WTC11 (cell line): ENCODE measurements at regions not wholly inside any gene's neighbourhood (a gene's known extent, or its start where the extent isn't known, plus 50 kb on each side); places are given as distances from the start of the nearest gene placed in this dataset.

Source experiments
- ATAC-seq: fragments of 200-7000 bp; cut with Tn5 transposase; 2 replicates; pipeline ENCODE4 v1.10.0; 2021; ENCODE audit warnings: mild to moderate bottlenecking, moderate library complexity
- CTCF ChIA-PET: fragments of 300-600 bp; sonication (Branson Sonifier 250); formaldehyde crosslinking; loops from one replicate; lab custom pipeline; 2021; ENCODE audit warnings: antibody characterized with exemption; lab: Charles Lee
- POLR2A ChIA-PET: fragments of 350-600 bp; sonication (Branson Sonifier 250); formaldehyde crosslinking; loops from one replicate; lab custom pipeline; 2021; ENCODE audit warnings: antibody characterized with exemption; lab: Charles Lee
- DNase-seq: peaks from one replicate; pipeline ENCODE4 v3.0.0; 2021; ENCODE audit warnings: low spot score
- H3K27ac Mint-ChIP-seq: 2 replicates; pipeline ENCODE4 v1.8.0; 2021; ENCODE audit warnings: mixed read lengths
- H3K27me3 Mint-ChIP-seq: 2 replicates; pipeline ENCODE4 v1.8.0; 2021; ENCODE audit warnings: low read depth, mild to moderate bottlenecking, moderate library complexity, mixed read lengths
- H3K36me3 Mint-ChIP-seq: 2 replicates; pipeline ENCODE4 v1.8.0; 2021; ENCODE audit warnings: mixed read lengths
- H3K4me1 Mint-ChIP-seq: 2 replicates; pipeline ENCODE4 v1.8.0; 2022; ENCODE audit warnings: mixed read lengths
- H3K4me3 Mint-ChIP-seq: 2 replicates; pipeline ENCODE4 v1.8.0; 2021; ENCODE audit warnings: mild to moderate bottlenecking, moderate library complexity, mixed read lengths
- H3K9me3 Mint-ChIP-seq: 2 replicates; pipeline ENCODE4 v1.8.0; 2021; ENCODE audit warnings: mixed read lengths
- AFF4 ChIP-seq: sonication (generic); formaldehyde crosslinking; IDR thresholded peaks from 2 replicates; pipeline ENCODE4 v1.8.1; 2023; ENCODE audit warnings: mild to moderate bottlenecking, missing genetic modification reagents, borderline replicate concordance
- AR ChIP-seq: fragments of 250-450 bp; sonication (Bioruptor Pico); IDR thresholded peaks from 2 replicates; pipeline ENCODE4 v1.9.0; 2021; ENCODE audit warnings: mild to moderate bottlenecking
- ATF6 ChIP-seq: sonication (generic); formaldehyde crosslinking; IDR thresholded peaks from 2 replicates; pipeline ENCODE4 v1.8.1; 2023; ENCODE audit warnings: mild to moderate bottlenecking, missing genetic modification reagents
- ERG ChIP-seq: fragments of 250-450 bp; sonication (Bioruptor Pico); IDR thresholded peaks from 2 replicates; pipeline ENCODE4 v1.8.0; 2021; ENCODE audit warnings: mild to moderate bottlenecking
- GABPB1 ChIP-seq: sonication (generic); formaldehyde crosslinking; IDR thresholded peaks from 2 replicates; pipeline ENCODE4 v1.8.1; 2023; ENCODE audit warnings: mild to moderate bottlenecking, missing genetic modification reagents
- NFATC4 ChIP-seq: fragments of 250-450 bp; sonication (Bioruptor Pico); IDR thresholded peaks from 2 replicates; pipeline ENCODE4 v1.9.0; 2021; ENCODE audit warnings: mild to moderate bottlenecking
- NFYB ChIP-seq: sonication (generic); formaldehyde crosslinking; conservative IDR thresholded peaks from 2 replicates; pipeline ENCODE4 v1.8.0; 2022; ENCODE audit warnings: low read depth, missing genetic modification reagents
- SMAD3 ChIP-seq: sonication (generic); formaldehyde crosslinking; IDR thresholded peaks from 2 replicates; pipeline ENCODE4 v1.8.0; 2022; ENCODE audit warnings: missing genetic modification reagents, mild to moderate bottlenecking, borderline replicate concordance
- TCF7 ChIP-seq: sonication (generic); formaldehyde crosslinking; IDR thresholded peaks from 2 replicates; pipeline ENCODE4 v1.8.0; 2022; ENCODE audit warnings: mild to moderate bottlenecking, low read depth, missing genetic modification reagents, moderate library complexity
- ZBTB21 ChIP-seq: sonication (generic); formaldehyde crosslinking; IDR thresholded peaks from 2 replicates; pipeline ENCODE4 v1.8.1; 2023; ENCODE audit warnings: mild to moderate bottlenecking, missing genetic modification reagents, borderline replicate concordance
- ZNF396 ChIP-seq: fragments of 250-450 bp; sonication (Bioruptor Pico); IDR thresholded peaks from 2 replicates; pipeline ENCODE4 v1.8.0; 2021; ENCODE audit warnings: mild to moderate bottlenecking, moderate library complexity, borderline replicate concordance

GRCh38 chr10:23530079-23530478, 91.2 kb downstream of the OTUD1 start:
- H3K36me3 Mint-ChIP-seq = no peaks in the 10 kb centered on the region
- H3K4me3 Mint-ChIP-seq = no peak overlapping the region
- H3K4me1 Mint-ChIP-seq = no peaks in the 10 kb centered on the region
- ATAC-seq (no peak), DNase-seq (no peak)
- H3K9me3 Mint-ChIP-seq = no peaks in the 10 kb centered on the region
- POLR2A ChIA-PET = no interaction called here
- H3K27me3 Mint-ChIP-seq = no peaks in the 10 kb centered on the region
- H3K27ac Mint-ChIP-seq = no peak overlapping the region
- CTCF ChIA-PET = interaction anchor here (1.1 to 2.4 kb wide), 3 partner anchors 11 to 216 kb away, joined by 3 to 11 read pairs (median 5); no protein-coding TSS in a partner anchor
- TF ChIP-seq AFF4 (CRISPR knock-in tag) (no peak), ZBTB21 (CRISPR knock-in tag) (no peak), GABPB1 (CRISPR knock-in tag) (no peak), ZNF396 (CRISPR knock-in tag) (no peak), NFYB (CRISPR knock-in tag) (no peak), ERG (CRISPR knock-in tag) (no peak), SMAD3 (CRISPR knock-in tag) (no peak)

- ChIA-PET POLR2A (no interaction called here), CTCF (no interaction called here)
- TF ChIP-seq NFATC4 (CRISPR knock-in tag) = no peak
- no peak for TF ChIP-seq TCF7 (CRISPR knock-in tag)
- Mint-ChIP-seq H3K4me1 (no peaks in the 10 kb centered on the region), H3K4me3 (no peak overlapping the region), H3K27ac (no peak overlapping the region), H3K36me3 (no peaks in the 10 kb centered on the region), H3K27me3 (no peaks in the 10 kb centered on the region), H3K9me3 (no peaks in the 10 kb centered on the region)
- no peak for DNase-seq
- ATAC-seq = no peak
Measured at GRCh38 chr10:23533212-23533611, 94.3 kb downstream of the OTUD1 start.

GRCh38 chr10:23534326-23534725, 95.5 kb downstream of the OTUD1 start:
- DNase-seq = no peak
- no peak overlapping the region for H3K4me3 Mint-ChIP-seq
- CTCF ChIA-PET = no interaction called here
- no peaks in the 10 kb centered on the region for H3K9me3 Mint-ChIP-seq
- TF ChIP-seq AR (CRISPR knock-in tag) (no peak), ATF6 (no peak)
- no peaks in the 10 kb centered on the region for H3K36me3 Mint-ChIP-seq
- no peaks in the 10 kb centered on the region for H3K4me1 Mint-ChIP-seq
- H3K27ac Mint-ChIP-seq = no peak overlapping the region
- POLR2A ChIA-PET = no interaction called here
- no peak for ATAC-seq
- H3K27me3 Mint-ChIP-seq = no peaks in the 10 kb centered on the region
